OCI-LY3 (cell line): ENCODE measurements at regions not wholly inside any gene's neighbourhood (a gene's known extent, or its start where the extent isn't known, plus 50 kb on each side); places are given as distances from the start of the nearest gene placed in this dataset.

ENCODE experiments used
- H2AFZ ChIP-seq: fragments of 200-600, 300-600 bp; shearing (Covaris generic); 2 replicates; pipeline ENCODE4 v1.6.0; 2014; ENCODE audit warnings: antibody characterized with exemption, low read depth, low read length
- H3K27ac ChIP-seq: fragments of 200-600, 300-600 bp; sonication (generic); 2 replicates; pipeline ENCODE4 v1.5.1; 2014; ENCODE audit warnings: mild to moderate bottlenecking, low read length, moderate library complexity, mixed read lengths
- H3K27me3 ChIP-seq: fragments of 200-600, 300-600 bp; sonication (generic); 2 replicates; pipeline ENCODE4 v1.6.1; 2014; ENCODE audit warnings: low read depth, low read length, mixed read lengths
- H3K36me3 ChIP-seq: fragments of 200-600, 300-600 bp; sonication (generic); replicated peaks from 2 replicates; pipeline ENCODE3; 2014; ENCODE audit warnings: low read depth, low read length, mixed read lengths
- H3K4me1 ChIP-seq: fragments of 300-600, 200-600 bp; sonication (generic); 2 replicates; pipeline ENCODE4 v1.6.1; 2014; ENCODE audit warnings: low read length, mixed read lengths
- H3K4me2 ChIP-seq: fragments of 200-600, 300-600 bp; sonication (generic); 2 replicates; pipeline ENCODE4 v1.6.1; 2014; ENCODE audit warnings: low read length, mixed read lengths
- H3K4me3 ChIP-seq: fragments of 300-600, 200-600 bp; sonication (generic); 2 replicates; pipeline ENCODE4 v1.5.1; 2014; ENCODE audit warnings: antibody characterized with exemption, mild to moderate bottlenecking, low read length, moderate library complexity
- H3K79me2 ChIP-seq: fragments of 300-600, 200-600 bp; shearing (Covaris generic); 2 replicates; pipeline ENCODE4 v1.6.1; 2014; ENCODE audit warnings: mild to moderate bottlenecking, low read length, mixed read lengths
- H3K9ac ChIP-seq: fragments of 300-600, 200-600 bp; shearing (Covaris generic); 2 replicates; pipeline ENCODE4 v1.6.0; 2014; ENCODE audit warnings: mild to moderate bottlenecking, low read length, moderate library complexity
- H3K9me3 ChIP-seq: fragments of 200-600, 300-600 bp; shearing (Covaris generic); 2 replicates; pipeline ENCODE4 v1.6.1; 2014; ENCODE audit warnings: low read length, mixed read lengths; ENCODE audit not compliant: insufficient read depth
- H4K20me1 ChIP-seq: fragments of 200-600, 300-600 bp; sonication (generic); 2 replicates; pipeline ENCODE4 v1.6.1; 2016; ENCODE audit warnings: low read length, mixed read lengths; ENCODE audit not compliant: insufficient read depth
- EZH2phosphoT487 ChIP-seq: fragments of 200-600 bp; shearing (Covaris generic); IDR thresholded peaks from 2 replicates; pipeline ENCODE4 v1.6.1; 2018; ENCODE audit warnings: antibody characterized with exemption, mixed run types, low read depth
- TF ChIP-seq, protein P1 (sequence below): fragments of 200-600, 300-600 bp; sonication (generic); IDR thresholded peaks from 2 replicates; pipeline ENCODE4 v1.5.1; 2014; ENCODE audit warnings: antibody characterized with exemption, low read length, low read depth

- Histone ChIP-seq H2AFZ (no peak overlapping the region), H4K20me1 (no peaks in the 10 kb centered on the region), H3K4me3 (no peak overlapping the region), H3K36me3 (no peaks in the 10 kb centered on the region), H3K9me3 (no peaks in the 10 kb centered on the region), H3K4me2 (no peak overlapping the region), H3K9ac (no peak overlapping the region), H3K79me2 (no peaks in the 10 kb centered on the region), H3K4me1 (no peaks in the 10 kb centered on the region), H3K27ac (no peak overlapping the region), H3K27me3 (no peaks in the 10 kb centered on the region)
- TF ChIP-seq, protein P1, sequence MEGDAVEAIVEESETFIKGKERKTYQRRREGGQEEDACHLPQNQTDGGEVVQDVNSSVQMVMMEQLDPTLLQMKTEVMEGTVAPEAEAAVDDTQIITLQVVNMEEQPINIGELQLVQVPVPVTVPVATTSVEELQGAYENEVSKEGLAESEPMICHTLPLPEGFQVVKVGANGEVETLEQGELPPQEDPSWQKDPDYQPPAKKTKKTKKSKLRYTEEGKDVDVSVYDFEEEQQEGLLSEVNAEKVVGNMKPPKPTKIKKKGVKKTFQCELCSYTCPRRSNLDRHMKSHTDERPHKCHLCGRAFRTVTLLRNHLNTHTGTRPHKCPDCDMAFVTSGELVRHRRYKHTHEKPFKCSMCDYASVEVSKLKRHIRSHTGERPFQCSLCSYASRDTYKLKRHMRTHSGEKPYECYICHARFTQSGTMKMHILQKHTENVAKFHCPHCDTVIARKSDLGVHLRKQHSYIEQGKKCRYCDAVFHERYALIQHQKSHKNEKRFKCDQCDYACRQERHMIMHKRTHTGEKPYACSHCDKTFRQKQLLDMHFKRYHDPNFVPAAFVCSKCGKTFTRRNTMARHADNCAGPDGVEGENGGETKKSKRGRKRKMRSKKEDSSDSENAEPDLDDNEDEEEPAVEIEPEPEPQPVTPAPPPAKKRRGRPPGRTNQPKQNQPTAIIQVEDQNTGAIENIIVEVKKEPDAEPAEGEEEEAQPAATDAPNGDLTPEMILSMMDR, result no peak
- no peak for TF ChIP-seq EZH2phosphoT487
Observed at GRCh38 chr4:27574743-27575142, 714.1 kb downstream of the STIM2 start.

DNA sequence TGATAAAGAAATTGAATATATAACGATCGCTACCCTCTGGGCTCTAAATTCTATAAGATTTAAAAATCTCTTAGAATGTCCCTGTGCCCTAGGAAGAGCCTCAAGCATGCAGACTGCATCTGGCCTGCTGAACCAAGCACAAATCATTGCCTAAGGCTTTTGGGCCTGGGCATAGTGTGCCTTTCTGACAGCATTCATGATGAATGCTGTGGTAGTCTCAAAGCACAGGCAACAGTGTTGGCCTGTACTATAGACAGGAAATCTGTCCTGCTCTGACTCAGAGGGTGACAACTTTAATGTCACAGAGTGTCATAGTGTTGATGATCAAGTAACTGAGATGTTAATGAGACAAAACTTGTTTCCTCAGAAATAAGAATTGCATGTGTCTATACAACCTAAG, 717.3 kb downstream of the STIM2 start:
- Histone ChIP-seq H3K9me3 (no peaks in the 10 kb centered on the region), H4K20me1 (no peaks in the 10 kb centered on the region), H3K79me2 (no peaks in the 10 kb centered on the region), H3K4me1 (no peaks in the 10 kb centered on the region), H3K27ac (no peak overlapping the region), H3K27me3 (no peaks in the 10 kb centered on the region; the same call in 1 of the 2 replicates), H2AFZ (no peak overlapping the region), H3K36me3 (no peaks in the 10 kb centered on the region), H3K4me2 (no peak overlapping the region), H3K9ac (no peak overlapping the region), H3K4me3 (no peak overlapping the region)
- TF ChIP-seq, protein P1, result no peak
- no peak for TF ChIP-seq EZH2phosphoT487

DNA sequence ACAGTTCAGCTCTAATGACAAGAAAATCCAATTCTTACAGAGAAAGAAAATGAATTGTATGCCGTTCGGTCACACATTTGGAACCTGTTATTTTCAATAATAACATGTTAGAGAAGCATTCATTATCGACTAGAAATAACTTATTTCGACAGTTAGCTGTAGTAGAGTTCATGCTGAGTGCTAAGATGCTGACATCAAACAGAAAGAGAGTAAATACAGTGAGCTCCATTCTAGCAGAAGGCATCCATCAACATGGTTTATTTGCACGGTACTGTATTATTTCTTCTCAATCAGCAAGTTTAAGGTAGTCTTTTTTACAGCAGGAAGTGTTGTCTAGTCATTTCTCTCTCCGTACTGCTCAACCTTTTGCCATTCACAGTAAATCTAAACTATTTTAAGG, 732.1 kb downstream of the STIM2 start:
- H3K27ac ChIP-seq, result no peak overlapping the region
- H3K36me3 ChIP-seq, result no peaks in the 10 kb centered on the region
- no peaks in the 10 kb centered on the region for H3K9me3 ChIP-seq
- no peaks in the 10 kb centered on the region for H3K79me2 ChIP-seq
- no peaks in the 10 kb centered on the region for H4K20me1 ChIP-seq
- no peak overlapping the region for H3K4me3 ChIP-seq
- TF ChIP-seq EZH2phosphoT487, result no peak
- TF ChIP-seq, protein P1, result no peak
- H3K27me3 ChIP-seq, result no peaks in the 10 kb centered on the region
- no peaks in the 10 kb centered on the region for H3K4me1 ChIP-seq
- H3K9ac ChIP-seq, result no peak overlapping the region
- no peak overlapping the region; the same call in 1 of the 2 replicates for H2AFZ ChIP-seq
- H3K4me2 ChIP-seq, result no peak overlapping the region

GRCh38 chr4:27594922-27595321, 734.3 kb downstream of the STIM2 start:
- no peaks in the 10 kb centered on the region for H3K27me3 ChIP-seq
- H3K9ac ChIP-seq, result no peak overlapping the region
- H3K4me1 ChIP-seq, result no peaks in the 10 kb centered on the region
- H3K27ac ChIP-seq, result no peak overlapping the region
- no peaks in the 10 kb centered on the region for H3K9me3 ChIP-seq
- H2AFZ ChIP-seq, result no peak overlapping the region
- TF ChIP-seq, protein P1, result no peak
- no peak for TF ChIP-seq EZH2phosphoT487
- H3K4me2 ChIP-seq, result no peak overlapping the region
- H3K4me3 ChIP-seq, result no peak overlapping the region
- no peaks in the 10 kb centered on the region for H4K20me1 ChIP-seq
- no peaks in the 10 kb centered on the region for H3K79me2 ChIP-seq
- H3K36me3 ChIP-seq, result no peaks in the 10 kb centered on the region
